EL (cell line): ENCODE measurements at regions not wholly inside any gene's neighbourhood (a gene's known extent, or its start where the extent isn't known, plus 50 kb on each side); places are given as distances from the start of the nearest gene placed in this dataset.

Experiments
- DNase-seq: peaks from one replicate; pipeline ENCODE4 v3.0.0-alpha.2; 2016

DNA sequence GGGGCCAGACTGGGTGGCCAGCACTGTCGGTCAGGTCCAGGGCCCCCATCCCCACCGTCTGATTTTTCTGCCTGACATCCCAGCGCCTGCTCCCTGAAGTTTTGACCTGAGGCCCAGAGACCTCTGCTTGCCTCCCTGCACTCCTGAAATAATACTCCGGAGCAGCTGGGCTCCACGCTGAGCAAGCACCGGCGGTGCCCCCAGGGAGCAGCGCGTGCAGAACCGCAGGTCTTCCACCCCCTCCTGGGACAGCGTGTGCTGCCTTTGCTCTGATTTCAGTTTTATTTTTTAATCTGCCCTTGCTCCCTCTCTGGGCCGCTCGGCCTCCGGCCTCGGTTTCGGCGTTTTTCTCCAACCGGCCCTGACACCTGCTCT, 132.4 kb upstream of the GSE1 start:
- DNase-seq = no peak

DNA sequence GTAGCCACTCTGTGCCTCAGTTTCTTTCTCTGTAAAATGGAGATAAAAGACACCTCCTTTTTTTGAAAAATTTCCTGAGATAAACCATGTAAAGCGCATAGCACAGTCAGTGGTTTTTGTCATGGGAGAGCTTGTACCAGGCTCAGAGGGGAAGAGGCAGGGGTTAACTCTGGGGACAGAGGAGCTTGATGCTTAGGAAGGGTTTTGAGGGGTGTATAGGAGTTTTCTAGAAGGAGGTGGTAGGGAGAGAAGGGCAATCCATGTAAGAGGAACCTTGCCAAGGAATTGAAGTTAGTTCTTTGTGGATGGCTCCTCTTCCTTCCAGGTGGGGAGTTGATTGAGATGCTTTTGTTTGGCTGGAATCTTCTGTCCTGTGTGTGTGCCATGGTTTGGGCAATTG, 131.9 kb upstream of the GSE1 start:
- no peak for DNase-seq

GRCh38 chr16:85481738-85482137, 131.4 kb upstream of the GSE1 start:
- no peak for DNase-seq

DNA sequence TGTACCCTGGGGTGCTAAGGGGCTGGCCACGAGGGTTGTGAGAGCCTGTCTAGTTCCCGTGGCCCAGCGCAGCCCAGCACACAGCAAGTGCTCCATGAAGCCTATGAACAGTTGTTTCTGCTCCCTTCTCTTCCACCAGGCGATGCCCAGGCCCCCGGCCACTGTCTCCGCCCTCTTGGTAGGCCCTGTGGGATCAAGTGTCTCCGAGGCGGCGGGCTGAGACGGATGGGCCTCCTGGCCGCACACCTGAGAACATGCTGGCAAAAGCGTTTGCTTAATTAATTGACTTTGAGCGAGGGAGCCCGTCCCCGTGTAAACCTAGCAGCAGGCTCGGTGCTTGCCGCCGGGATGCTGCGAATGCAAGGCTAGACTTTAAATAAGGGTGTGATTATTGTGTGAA, 129.7 kb upstream of the GSE1 start:
- no peak for DNase-seq

DNA sequence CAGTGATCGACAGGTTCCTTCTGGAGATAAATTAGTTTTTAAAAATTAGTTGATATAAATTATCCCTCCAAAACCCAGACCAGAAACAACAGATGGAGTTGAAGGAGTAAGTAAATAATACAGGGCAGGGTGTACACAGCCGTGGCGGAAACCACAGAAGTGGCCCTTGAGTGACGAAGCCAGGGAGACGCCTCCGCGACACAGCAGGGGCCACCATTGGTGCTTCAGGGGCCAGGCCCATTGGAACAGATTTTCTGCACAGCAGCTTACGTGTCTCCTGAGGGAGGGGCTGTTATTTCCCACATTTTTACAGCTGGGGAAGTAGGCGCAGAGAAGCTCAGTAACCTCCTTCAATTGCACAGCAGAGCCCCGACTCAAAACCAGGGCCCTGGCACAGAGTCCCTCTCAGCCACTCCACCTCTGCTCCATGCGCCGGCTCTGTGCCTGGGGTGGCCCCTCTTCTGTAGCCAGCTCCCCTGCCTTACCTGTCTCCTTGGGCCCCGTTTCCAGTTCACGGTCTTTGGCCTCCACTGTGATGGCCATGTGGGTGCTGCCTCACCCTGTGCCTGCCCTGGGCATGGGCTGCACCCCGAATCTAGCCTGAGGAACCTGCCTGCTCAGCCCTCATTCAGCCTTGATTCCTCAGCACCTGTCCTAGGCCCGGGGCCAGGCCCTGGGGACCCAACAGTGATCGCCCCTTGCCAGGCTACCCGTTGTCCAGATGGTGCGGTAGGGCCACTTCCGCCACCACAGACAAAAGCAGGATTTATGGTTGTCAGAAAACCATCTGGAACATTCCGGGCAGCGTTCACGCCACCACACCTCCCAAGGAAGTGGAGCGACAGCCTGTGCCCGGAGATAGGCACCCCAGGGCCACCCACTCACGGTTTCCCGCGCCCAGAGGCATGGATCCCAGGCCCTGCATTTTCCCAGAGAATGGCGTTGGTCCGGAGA, 128.5 kb upstream of the GSE1 start:
- no peak for DNase-seq

DNA sequence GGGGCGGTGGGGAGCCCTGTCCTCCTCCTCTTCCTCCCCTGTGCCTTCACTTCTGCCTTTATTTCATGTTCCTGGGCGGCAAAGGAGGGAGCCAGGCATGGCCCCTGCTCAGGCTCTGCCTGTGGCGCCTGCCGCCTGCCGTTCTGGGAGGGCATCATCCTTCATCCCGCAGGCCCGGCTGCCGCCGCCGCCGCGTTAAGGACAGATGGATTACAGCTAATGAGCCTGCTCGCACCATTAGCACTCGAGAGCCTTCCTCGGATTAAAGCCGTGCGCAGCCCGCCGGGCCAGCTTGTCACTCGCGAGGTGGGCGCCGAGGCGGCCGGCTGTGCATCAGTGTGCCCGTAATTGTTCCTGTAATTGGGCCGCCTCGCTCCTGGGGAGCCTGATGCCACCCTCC, 127.7 kb upstream of the GSE1 start:
- no peak for DNase-seq

- DNase-seq = no peak
Measured at GRCh38 chr16:85486256-85486915, 126.7 kb upstream of the GSE1 start.

GRCh38 chr16:85488414-85488813, 124.7 kb upstream of the GSE1 start:
- no peak for DNase-seq

DNA sequence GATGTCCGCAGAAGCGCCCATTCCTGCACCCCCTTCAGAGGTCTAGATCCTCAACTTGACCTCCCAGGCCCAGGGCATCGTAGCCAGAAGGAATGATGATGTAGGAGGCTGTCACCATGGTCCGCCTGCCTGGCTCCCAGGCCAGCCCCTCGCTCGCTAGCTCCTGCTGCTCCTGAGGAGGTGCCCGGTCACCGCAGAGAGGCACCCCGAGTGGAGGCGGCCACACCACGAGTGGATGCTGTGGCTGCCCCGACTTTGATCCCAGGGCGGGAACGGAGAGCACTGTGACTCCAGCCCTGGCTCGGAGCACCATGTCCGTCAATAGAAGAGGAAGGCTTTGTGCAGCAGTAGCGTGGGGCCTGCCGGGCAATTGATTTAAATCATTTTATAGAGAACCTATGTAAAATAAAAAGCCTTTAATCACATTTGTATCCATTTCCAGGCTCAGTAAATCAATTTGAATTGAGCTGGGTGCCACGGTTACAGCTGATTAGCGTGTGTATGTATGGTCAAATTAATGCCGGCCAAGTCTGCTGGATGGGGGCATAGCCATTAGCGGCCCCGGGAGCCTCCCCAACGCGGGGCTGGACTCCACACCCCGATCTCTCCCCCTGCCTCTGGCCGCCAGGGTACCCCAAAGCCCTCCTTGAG, 122.6 kb upstream of the GSE1 start:
- DNase-seq = no peak

DNA sequence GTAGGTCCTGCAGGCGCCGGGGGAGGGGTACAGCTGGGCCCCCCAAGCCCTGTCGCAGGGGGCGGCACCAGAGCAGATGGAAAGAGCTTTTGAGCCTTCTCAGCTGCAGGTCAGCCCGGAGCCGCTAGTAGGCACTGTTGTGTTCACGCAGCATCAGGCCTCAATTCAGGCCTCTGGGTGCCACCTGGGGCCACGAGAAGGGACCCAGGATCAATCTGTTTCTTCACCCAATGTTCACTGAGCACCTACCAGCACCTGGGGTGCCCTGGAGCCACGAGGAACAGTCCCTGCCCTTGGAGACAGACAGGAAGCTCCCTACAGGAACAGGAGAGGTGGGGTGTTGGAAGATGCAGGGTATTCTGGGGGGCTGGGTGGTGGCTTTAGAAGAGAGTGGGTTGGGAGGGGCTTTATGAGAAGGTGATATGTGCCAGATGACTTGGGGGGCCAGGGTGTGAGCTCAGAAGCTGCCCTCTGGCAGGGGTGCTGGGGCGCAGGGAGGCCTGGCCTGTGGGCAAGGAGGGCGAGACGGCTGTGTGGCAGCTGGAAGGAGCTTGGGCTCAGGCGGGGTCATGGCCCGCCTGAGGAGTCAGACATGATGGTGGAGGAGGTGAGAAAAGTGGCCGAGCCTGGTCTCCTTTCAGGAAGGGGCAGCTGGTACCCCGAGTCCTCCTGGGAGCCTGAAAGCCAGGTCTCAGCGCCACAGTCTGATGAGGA, 121.9 kb upstream of the GSE1 start:
- no peak for DNase-seq

- DNase-seq = no peak
Measured at GRCh38 chr16:85491798-85492294, 121.3 kb upstream of the GSE1 start.

DNA sequence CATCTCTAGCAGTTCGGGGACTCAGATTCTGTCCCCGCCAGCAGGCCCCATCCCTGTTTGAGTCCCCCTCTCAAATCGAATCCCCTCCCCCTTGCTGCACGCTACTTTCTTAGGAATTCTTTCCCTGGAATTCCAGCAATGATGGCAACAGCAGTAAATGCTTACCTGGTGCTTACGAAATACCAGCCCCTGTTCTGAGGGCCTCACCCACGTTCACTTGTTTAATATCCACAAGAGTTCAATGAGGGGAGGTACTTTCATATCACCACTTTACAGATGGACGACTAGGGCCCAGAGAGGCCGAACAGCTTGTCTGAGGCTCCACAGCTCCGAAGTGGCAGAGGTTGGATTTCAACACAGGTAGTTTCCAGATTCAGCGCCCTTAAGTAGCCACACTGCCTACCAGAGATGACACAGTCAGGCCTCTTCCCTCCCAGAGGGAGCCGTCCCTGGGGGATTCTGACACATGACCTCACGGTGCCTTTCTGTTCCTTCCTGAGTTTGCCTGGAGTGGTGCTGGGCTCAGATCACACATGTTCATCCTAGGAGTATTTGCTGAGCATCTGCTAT, 120.7 kb upstream of the GSE1 start:
- no peak for DNase-seq

DNA sequence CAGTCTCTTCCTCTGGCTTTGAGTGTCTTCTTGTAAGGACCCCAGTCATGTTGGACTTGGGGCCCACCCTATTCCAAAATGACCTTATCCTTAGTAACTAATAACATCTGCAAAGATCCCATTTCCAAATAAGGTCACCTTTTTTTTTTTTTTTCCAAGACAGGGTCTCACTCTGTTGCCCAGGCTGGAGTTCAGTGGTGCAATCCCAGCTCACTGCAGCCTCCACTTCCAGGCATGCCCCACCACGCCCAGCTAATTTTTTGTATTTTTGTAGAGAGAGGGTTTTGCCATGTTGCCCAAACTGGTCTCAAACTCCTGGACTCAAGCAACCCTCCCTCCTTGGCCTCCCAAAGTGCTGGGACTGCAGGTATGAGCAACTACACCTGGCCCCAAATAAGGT, 118.8 kb upstream of the GSE1 start:
- DNase-seq = no peak

GRCh38 chr16:85495259-85495658, 117.9 kb upstream of the GSE1 start:
- no peak for DNase-seq

- DNase-seq = no peak
Measured at GRCh38 chr16:85495823-85496538, 117.1 kb upstream of the GSE1 start.

DNA sequence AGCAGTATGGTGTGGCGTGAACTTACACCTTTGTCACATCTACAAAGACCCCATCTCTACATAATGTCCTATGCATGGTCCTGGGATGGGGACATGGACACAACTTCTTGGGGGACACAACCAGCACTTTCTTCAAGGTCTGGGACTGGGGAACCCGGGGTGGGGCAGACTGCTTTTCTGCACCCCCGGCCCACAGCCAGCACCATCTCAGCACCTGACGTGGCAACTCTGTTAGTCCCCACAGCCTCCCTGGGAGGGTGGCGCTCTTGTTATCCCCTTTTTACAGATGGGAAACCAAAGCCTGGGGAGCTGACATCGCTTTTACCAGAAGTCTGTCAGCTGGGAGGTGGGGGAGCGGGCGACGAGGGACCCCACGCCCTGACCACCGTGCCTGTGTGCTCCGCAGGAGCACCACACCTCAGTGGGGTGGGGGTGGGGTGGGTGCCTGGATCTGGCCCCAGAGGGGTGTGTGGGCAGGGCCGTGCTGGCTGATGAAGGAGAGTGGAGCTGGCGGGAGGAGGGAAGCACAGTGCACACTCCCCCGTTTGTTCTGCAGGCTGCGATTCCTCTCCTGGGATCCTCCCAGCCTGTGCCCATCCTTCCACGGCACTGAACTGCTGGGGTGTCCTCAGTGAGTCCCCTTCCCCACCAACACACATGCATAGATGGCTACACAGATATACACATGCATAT, 115.4 kb upstream of the GSE1 start:
- DNase-seq = no peak

DNA sequence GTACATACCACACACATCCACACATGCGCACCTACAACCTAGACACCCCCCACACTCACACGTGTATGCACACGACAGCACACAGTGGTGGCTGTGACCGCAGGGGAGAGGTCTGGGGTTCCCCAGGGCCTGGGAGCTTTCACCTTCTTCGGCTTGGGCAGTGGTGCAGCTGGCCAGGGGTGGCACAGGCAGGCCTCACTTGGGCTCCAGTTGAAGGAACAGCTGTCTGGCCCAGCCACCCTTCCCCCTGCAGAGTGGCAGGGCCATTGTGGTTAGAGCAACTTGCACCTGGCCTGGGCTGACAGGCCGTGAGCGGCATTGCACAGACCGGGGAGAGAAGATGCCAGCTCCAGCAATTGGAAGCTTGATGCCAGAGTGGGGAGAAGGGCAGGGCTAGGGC, 114.5 kb upstream of the GSE1 start:
- DNase-seq = no peak

- no peak for DNase-seq
Measured at GRCh38 chr16:85500220-85500619, 112.9 kb upstream of the GSE1 start.

- DNase-seq = no peak
Measured at GRCh38 chr16:85501900-85502299, 111.2 kb upstream of the GSE1 start.

GRCh38 chr16:85502357-85502756, 110.8 kb upstream of the GSE1 start:
- no peak for DNase-seq

DNA sequence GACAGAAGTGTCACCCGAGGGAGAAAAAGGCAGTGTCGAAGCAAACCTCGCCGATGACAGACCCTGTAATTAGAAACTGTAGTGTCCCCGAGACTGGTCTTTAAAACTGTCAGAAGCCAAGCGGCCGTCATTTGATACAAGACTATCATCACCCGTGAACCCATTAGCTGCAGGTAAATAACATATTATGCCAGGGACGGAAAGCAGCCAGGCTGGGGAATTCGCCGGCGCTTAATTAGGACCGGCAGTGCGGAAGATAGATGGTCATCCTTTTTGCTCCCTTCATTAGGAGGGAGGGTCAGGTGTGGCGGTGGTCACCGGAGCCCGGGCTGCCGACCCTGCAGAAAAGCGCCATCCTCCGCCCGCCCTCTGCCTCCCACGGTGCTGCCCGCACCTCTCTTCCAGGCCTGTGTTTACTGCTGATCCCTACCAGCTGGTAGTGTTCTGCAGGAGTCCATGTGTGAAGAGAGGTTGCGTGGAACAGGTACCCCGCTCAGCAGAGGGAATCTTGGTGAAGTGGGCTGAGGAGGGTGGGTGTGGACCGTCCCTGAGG, 109.4 kb upstream of the GSE1 start:
- DNase-seq = no peak
